ENCODE measurements at regions not wholly inside any gene's neighbourhood (a gene's known extent, or its start where the extent isn't known, plus 50 kb on each side); places are given as distances from the start of the nearest gene placed in this dataset.

DNA sequence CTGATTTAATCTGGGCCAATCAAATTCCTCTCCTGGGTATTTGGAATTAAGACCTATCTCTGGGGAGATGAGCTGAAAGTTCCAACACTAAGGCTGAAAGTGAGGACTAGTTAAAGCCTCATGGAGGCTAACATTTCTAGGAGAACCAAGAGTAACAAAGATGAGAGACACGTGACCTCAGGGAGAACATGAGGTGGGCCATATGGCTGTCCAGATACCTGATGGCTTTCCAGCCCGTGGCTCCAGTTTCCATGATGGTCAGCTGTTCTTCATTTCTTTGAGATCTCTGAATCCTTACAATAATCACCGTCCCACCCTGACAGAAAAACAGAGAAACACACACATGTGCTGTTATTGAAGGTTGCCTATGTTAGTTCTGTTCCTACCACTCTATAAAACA, 66.1 kb downstream of the LEPR start:
- H3K36me3 Mint-ChIP-seq (ENCODE audit: low read depth) = peaks cover 3% of the 10 kb centered on the region
- H3K27ac Mint-ChIP-seq = no peak overlapping the region

DNA sequence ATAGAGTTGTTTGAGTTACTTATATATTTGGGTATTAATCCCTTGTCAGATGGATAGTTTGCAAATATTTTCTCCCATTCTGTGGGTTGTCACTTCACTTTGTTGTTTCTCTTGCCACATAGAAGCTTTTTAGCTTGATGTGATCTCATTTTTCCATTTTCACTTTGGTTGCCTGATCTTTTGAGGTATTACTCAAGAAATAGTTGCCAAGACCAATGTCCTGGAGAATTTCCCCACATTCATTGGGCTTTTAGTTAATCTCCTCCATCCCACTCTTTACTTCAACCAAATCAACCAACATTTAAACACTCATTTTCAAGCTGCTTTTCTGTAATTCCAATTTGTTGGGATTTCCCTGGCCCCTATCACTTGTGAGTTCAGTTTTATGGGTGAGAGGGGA, 69.0 kb downstream of the LEPR start:
- ATAC-seq (no peak), DNase-seq (no peak)
- H3K27ac Mint-ChIP-seq = no peak overlapping the region
- peaks cover 8% of the 10 kb centered on the region for H3K36me3 Mint-ChIP-seq (ENCODE audit: low read depth)
- H3K27me3 Mint-ChIP-seq = no peaks in the 10 kb centered on the region
- H3K4me1 Mint-ChIP-seq = no peaks in the 10 kb centered on the region
- H3K4me3 Mint-ChIP-seq = no peak overlapping the region
- H3K9me3 ChIP-seq (ENCODE audit: control insufficient read depth, low read length, poor library complexity, severe bottlenecking) = no peaks in the 10 kb centered on the region

More for the DNA sequence above, 66.1 kb downstream of the LEPR start:
- ATAC-seq = no peak
- no peaks in the 10 kb centered on the region for H3K27me3 Mint-ChIP-seq
- no peaks in the 10 kb centered on the region for H3K4me1 Mint-ChIP-seq
- DNase-seq = no peak
- no peak overlapping the region for H3K4me3 Mint-ChIP-seq
- no peaks in the 10 kb centered on the region for H3K9me3 ChIP-seq (ENCODE audit: control insufficient read depth, low read length, poor library complexity, severe bottlenecking)

- Mint-ChIP-seq H3K27me3 (no peaks in the 10 kb centered on the region), H3K36me3 (ENCODE audit: low read depth) (peaks cover 14% of the 10 kb centered on the region), H3K27ac (no peak overlapping the region), H3K4me3 (no peak overlapping the region), H3K4me1 (no peaks in the 10 kb centered on the region)
- no peak for ATAC-seq
- no peaks in the 10 kb centered on the region for H3K9me3 ChIP-seq (ENCODE audit: control insufficient read depth, low read length, poor library complexity, severe bottlenecking)
- DNase-seq = no peak
Observed at GRCh38 chr1:65490231-65491009, 70.0 kb downstream of the LEPR start.

DNA sequence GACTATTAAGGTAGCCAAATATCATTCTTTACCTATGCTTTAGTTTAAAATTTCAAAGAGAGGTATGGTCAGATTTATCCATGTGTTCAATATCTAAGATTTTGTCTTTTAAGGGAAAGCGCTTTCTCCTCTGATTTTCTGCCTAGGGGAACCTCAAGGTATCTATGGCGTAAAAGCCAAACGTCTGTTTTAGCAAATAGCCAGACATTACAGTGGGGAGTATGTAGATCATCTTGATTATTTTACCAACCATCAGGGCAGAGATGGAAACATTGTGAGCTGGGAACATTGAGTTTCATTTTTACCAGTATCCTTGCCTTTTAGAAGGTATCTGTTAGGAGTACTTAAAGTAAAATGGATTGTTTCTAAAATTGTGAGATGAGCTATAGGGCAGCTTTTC, 71.0 kb downstream of the LEPR start:
- ATAC-seq = no peak
- H3K4me1 Mint-ChIP-seq = no peaks in the 10 kb centered on the region
- H3K9me3 ChIP-seq (ENCODE audit: control insufficient read depth, low read length, poor library complexity, severe bottlenecking) = no peaks in the 10 kb centered on the region
- DNase-seq = no peak
- no peaks in the 10 kb centered on the region for H3K27me3 Mint-ChIP-seq
- no peak overlapping the region for H3K4me3 Mint-ChIP-seq
- H3K27ac Mint-ChIP-seq = no peak overlapping the region
- peaks cover 14% of the 10 kb centered on the region for H3K36me3 Mint-ChIP-seq (ENCODE audit: low read depth)

DNA sequence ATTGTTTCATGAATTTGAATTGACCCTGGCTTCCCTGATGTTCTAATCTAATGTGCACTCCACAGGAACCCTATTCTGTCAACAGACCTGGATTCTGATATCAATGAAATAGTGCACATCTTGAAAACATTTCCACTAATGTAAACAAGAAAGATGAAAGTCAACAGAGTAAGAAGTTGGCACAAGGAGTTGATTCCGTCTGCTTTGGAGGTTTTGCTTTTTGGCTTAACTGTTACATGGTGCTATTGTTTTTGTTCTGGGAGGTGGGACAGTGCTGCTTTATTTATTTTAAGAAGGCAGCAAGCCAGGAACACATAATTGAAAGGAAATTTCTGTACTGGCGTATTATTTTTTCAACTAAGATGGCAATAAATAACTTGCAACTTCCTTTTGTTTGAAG, 73.3 kb downstream of the LEPR start:
- Mint-ChIP-seq H3K36me3 (ENCODE audit: low read depth) (peaks cover 14% of the 10 kb centered on the region), H3K4me1 (no peaks in the 10 kb centered on the region), H3K27me3 (no peaks in the 10 kb centered on the region), H3K27ac (no peak overlapping the region), H3K4me3 (no peak overlapping the region)
- ATAC-seq (no peak), DNase-seq (no peak)
- H3K9me3 ChIP-seq (ENCODE audit: control insufficient read depth, low read length, poor library complexity, severe bottlenecking) = no peaks in the 10 kb centered on the region

- ATAC-seq = no peak
- H3K27ac Mint-ChIP-seq = no peak overlapping the region
- no peak overlapping the region for H3K4me3 Mint-ChIP-seq
- peaks cover 12% of the 10 kb centered on the region for H3K36me3 Mint-ChIP-seq (ENCODE audit: low read depth)
- no peaks in the 10 kb centered on the region for H3K4me1 Mint-ChIP-seq
- no peak for DNase-seq
- H3K9me3 ChIP-seq (ENCODE audit: control insufficient read depth, low read length, poor library complexity, severe bottlenecking) = no peaks in the 10 kb centered on the region
- H3K27me3 Mint-ChIP-seq = no peaks in the 10 kb centered on the region
Observed at GRCh38 chr1:65494671-65495070, 74.2 kb downstream of the LEPR start.

GRCh38 chr1:65495137-65495536, 74.7 kb downstream of the LEPR start:
- DNase-seq (no peak), ATAC-seq (no peak)
- no peaks in the 10 kb centered on the region for H3K9me3 ChIP-seq (ENCODE audit: control insufficient read depth, low read length, poor library complexity, severe bottlenecking)
- Mint-ChIP-seq H3K4me3 (no peak overlapping the region), H3K36me3 (ENCODE audit: low read depth) (peaks cover 11% of the 10 kb centered on the region), H3K27me3 (no peaks in the 10 kb centered on the region), H3K27ac (no peak overlapping the region), H3K4me1 (no peaks in the 10 kb centered on the region)

DNA sequence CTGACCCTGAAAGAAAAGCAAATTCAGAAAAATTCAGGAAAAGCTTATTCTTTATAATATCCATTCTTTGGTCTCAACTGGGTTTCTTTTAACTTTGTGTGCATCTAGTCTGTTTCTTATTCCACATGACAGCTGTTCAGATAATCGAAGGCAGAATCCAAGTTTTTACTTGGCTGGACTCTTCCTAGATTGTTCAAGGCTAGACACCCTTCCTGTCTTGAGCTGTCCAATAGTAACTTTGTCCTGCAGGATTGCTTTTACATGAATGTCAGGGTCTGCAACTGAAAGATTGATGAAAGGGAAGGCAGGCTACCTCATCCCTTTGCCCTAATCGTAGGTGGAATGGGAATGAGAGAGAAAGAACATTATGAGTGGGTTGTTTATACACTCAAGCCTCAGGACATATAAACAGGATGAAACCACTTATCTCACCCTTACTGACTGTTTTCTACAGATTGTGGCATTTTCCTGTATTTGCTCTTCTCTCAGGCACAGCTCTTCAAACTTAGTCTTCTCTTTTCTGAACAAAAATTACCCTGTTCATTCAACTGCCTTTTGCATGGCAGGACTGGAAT, 76.9 kb downstream of the LEPR start:
- Mint-ChIP-seq H3K27me3 (no peaks in the 10 kb centered on the region), H3K36me3 (ENCODE audit: low read depth) (peaks cover 11% of the 10 kb centered on the region), H3K4me1 (no peaks in the 10 kb centered on the region), H3K4me3 (no peak overlapping the region), H3K27ac (no peak overlapping the region)
- H3K9me3 ChIP-seq (ENCODE audit: control insufficient read depth, low read length, poor library complexity, severe bottlenecking) = no peaks in the 10 kb centered on the region
- ATAC-seq (no peak), DNase-seq (no peak)

DNA sequence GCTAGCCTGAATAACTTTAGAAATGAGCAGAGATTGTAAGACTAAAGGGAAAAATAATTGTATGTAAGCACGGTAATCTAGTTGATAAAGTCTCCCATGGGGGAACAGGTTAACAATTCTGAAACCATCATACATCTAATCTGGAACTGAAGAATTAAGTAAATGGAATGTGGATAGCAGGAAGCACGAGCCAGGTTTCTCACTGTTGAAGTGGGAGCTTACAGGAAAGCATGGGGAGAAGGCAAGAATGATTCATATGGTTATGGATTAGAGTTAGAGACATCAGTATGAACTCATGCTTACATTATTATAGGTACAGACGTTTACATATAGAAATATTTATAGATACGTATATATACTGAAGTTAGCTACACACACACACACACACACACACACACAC, 83.0 kb downstream of the LEPR start:
- no peak for ATAC-seq
- Mint-ChIP-seq H3K36me3 (ENCODE audit: low read depth) (no peaks in the 10 kb centered on the region), H3K27me3 (no peaks in the 10 kb centered on the region)

GRCh38 chr1:65504263-65504662, 83.8 kb downstream of the LEPR start:
- DNase-seq = no peak
- H3K4me3 Mint-ChIP-seq = no peak overlapping the region
- H3K9me3 ChIP-seq (ENCODE audit: control insufficient read depth, low read length, poor library complexity, severe bottlenecking) = no peaks in the 10 kb centered on the region
- no peaks in the 10 kb centered on the region for H3K4me1 Mint-ChIP-seq
- no peak for ATAC-seq
- H3K27me3 Mint-ChIP-seq = no peaks in the 10 kb centered on the region
- no peaks in the 10 kb centered on the region for H3K36me3 Mint-ChIP-seq (ENCODE audit: low read depth)
- H3K27ac Mint-ChIP-seq = no peak overlapping the region

More for the DNA sequence above, 83.0 kb downstream of the LEPR start:
- no peaks in the 10 kb centered on the region for H3K4me1 Mint-ChIP-seq
- H3K27ac Mint-ChIP-seq = no peak overlapping the region
- no peak overlapping the region for H3K4me3 Mint-ChIP-seq
- DNase-seq = no peak
- no peaks in the 10 kb centered on the region for H3K9me3 ChIP-seq (ENCODE audit: control insufficient read depth, low read length, poor library complexity, severe bottlenecking)

GRCh38 chr1:65505547-65506300, 85.3 kb downstream of the LEPR start:
- Mint-ChIP-seq H3K27me3 (no peaks in the 10 kb centered on the region), H3K27ac (no peak overlapping the region), H3K4me3 (no peak overlapping the region), H3K36me3 (ENCODE audit: low read depth) (no peaks in the 10 kb centered on the region), H3K4me1 (no peaks in the 10 kb centered on the region)
- no peak for DNase-seq
- no peaks in the 10 kb centered on the region for H3K9me3 ChIP-seq (ENCODE audit: control insufficient read depth, low read length, poor library complexity, severe bottlenecking)
- ATAC-seq = no peak

GRCh38 chr1:65508051-65508450, 87.6 kb downstream of the LEPR start:
- ATAC-seq = no peak
- DNase-seq = no peak
- Mint-ChIP-seq H3K4me3 (no peak overlapping the region), H3K27me3 (no peaks in the 10 kb centered on the region), H3K4me1 (no peaks in the 10 kb centered on the region), H3K27ac (no peak overlapping the region), H3K36me3 (ENCODE audit: low read depth) (no peaks in the 10 kb centered on the region)
- no peaks in the 10 kb centered on the region for H3K9me3 ChIP-seq (ENCODE audit: control insufficient read depth, low read length, poor library complexity, severe bottlenecking)

GRCh38 chr1:65509912-65510680, 89.6 kb downstream of the LEPR start:
- ATAC-seq (no peak), DNase-seq (no peak)
- Mint-ChIP-seq H3K27ac (no peak overlapping the region), H3K4me3 (no peak overlapping the region), H3K36me3 (ENCODE audit: low read depth) (no peaks in the 10 kb centered on the region), H3K4me1 (no peaks in the 10 kb centered on the region), H3K27me3 (no peaks in the 10 kb centered on the region)
- H3K9me3 ChIP-seq (ENCODE audit: control insufficient read depth, low read length, poor library complexity, severe bottlenecking) = no peaks in the 10 kb centered on the region
